Activated CD4-positive, alpha-beta T cell treated with anti-CD3 and anti-CD28 coated beads for 36 hours (primary cell): ENCODE measurements at regions not wholly inside any gene's neighbourhood (a gene's known extent, or its start where the extent isn't known, plus 50 kb on each side); places are given as distances from the start of the nearest gene placed in this dataset.

Experiments
- ATAC-seq: fragments of 200-7000 bp; cut with Tn5 transposase; one replicate; pipeline ENCODE4 v1.10.0; 2021; ENCODE audit warnings: mild to moderate bottlenecking, moderate library complexity
- CTCF ChIA-PET: fragments of 350-600 bp; sonication (Branson Sonifier 250); formaldehyde crosslinking; loops from one replicate; lab custom pipeline; 2021; ENCODE audit warnings: antibody characterized with exemption; lab: Charles Lee
- POLR2A ChIA-PET: fragments of 350-600 bp; sonication (Branson Sonifier 250); formaldehyde crosslinking; loops from one replicate; lab custom pipeline; 2021; ENCODE audit warnings: antibody characterized with exemption, inconsistent platforms; lab: Charles Lee
- DNase-seq: peaks from one replicate; pipeline ENCODE4 v3.0.0-alpha.2; 2020
- H3K27ac Mint-ChIP-seq: one replicate; pipeline ENCODE4 v1.8.0; 2021; ENCODE audit warnings: mixed read lengths
- H3K27me3 Mint-ChIP-seq: one replicate; pipeline ENCODE4 v1.8.0; 2021; ENCODE audit warnings: mixed read lengths
- H3K36me3 Mint-ChIP-seq: one replicate; pipeline ENCODE4 v1.8.0; 2021; ENCODE audit warnings: low read depth, mixed read lengths
- H3K4me1 Mint-ChIP-seq: one replicate; pipeline ENCODE4 v1.8.0; 2021; ENCODE audit warnings: mixed read lengths
- H3K4me3 Mint-ChIP-seq: one replicate; pipeline ENCODE4 v1.8.0; 2021; ENCODE audit warnings: mild to moderate bottlenecking, moderate library complexity, mixed read lengths
- H3K9me3 Mint-ChIP-seq: one replicate; pipeline ENCODE4 v1.8.0; 2021; ENCODE audit warnings: low read depth, mixed read lengths
- intact Hi-C, 2 experiments: fragments of 100-400 bp; cut with DNase I in 1 of 2; cut with micrococcal nuclease in 1 of 2; formaldehyde crosslinking; loops; one replicate each; pipeline versions ENCODE4 v1.14.2 to v1.15.1; 2022 to 2024; cut with DNase I, micrococcal nuclease

DNA sequence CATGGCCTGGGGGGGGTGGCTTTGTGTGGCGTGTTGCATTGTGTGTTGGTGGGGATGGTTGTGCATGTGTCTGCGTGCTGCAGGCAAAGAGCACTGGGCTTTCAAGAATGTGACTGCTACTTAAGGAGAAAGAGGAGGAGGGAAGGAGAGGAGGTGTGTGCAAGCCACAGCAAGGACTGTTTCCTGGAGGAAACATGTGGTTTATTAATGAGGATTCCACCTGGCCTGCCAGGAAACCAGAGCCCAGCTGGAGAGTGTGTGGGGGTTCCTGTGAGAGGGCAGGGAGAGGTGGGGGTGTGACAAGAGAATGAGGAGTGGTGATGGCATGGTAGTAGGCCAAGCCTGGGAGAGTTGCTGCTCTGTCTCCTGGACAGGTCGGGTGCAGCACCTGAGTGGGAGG lies 258.1 kb upstream of the ROPN1 start:
- ChIA-PET POLR2A (no interaction called here), CTCF (interaction anchor here (0.6 kb wide), 1 partner anchor 136 kb away, joined by 3 read pairs; no protein-coding TSS in a partner anchor)
- H3K4me3 Mint-ChIP-seq: no peak overlapping the region
- DNase-seq (no peak), ATAC-seq (no peak)
- no peaks in the 10 kb centered on the region for H3K36me3 Mint-ChIP-seq
- peaks cover 18% of the 10 kb centered on the region for H3K27me3 Mint-ChIP-seq
- intact Hi-C loops: no loop called here
- H3K4me1 Mint-ChIP-seq: no peaks in the 10 kb centered on the region
- no peak overlapping the region for H3K27ac Mint-ChIP-seq
- H3K9me3 Mint-ChIP-seq: no peaks in the 10 kb centered on the region

DNA sequence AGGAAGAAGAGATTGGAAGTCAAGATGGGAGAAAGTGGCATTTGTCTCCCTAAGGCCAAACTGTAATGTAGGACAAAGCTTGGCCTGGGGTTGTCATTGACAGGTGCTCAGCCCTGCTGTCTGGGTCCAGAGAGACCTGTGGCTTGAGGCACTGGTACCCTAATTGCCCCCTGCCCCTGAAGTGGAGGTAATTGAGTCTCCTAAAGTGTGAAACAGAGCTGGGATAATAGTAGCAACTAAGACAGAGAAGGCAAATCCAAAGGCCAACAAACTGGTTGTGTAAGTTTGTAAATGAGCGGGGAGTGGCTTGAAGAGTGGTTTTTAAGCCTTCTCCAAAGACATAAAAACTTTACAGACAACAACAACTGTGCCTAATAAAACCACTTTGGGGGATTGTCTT lies 264.2 kb upstream of the ROPN1 start:
- no peak overlapping the region for H3K27ac Mint-ChIP-seq

DNA sequence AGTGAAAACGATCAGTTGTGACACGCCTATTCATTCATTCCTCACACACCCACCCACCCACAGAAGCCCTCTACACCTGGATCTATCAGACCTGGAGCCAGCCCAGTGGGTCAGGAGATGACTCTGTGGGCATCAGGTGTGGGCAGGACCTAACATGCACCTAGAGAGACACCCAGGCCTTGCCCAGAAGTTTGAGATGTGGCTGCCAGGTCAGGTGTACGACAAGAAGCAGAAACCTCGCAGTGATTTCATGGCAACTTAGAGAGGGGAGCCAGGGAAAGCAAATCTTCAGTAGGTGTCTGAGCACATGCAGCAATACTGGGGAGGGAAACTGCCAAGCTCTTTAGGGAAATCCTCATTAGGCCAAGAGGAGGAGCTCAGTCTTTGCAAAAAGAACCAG lies 264.7 kb upstream of the ROPN1 start:
- no peak overlapping the region for H3K27ac Mint-ChIP-seq
- intact Hi-C loops: no loop called here
- H3K4me3 Mint-ChIP-seq: no peak overlapping the region
- ChIA-PET CTCF (interaction anchor here (1.0 kb wide), 1 partner anchor 202 kb away, joined by 3 read pairs; no protein-coding TSS in a partner anchor), POLR2A (no interaction called here)
- no peaks in the 10 kb centered on the region for H3K4me1 Mint-ChIP-seq
- peaks cover 7% of the 10 kb centered on the region for H3K27me3 Mint-ChIP-seq
- ATAC-seq (no peak), DNase-seq (no peak)
- H3K9me3 Mint-ChIP-seq: no peaks in the 10 kb centered on the region
- H3K36me3 Mint-ChIP-seq: no peaks in the 10 kb centered on the region

More for the DNA sequence above, 264.2 kb upstream of the ROPN1 start:
- Mint-ChIP-seq H3K4me1 (no peaks in the 10 kb centered on the region), H3K36me3 (no peaks in the 10 kb centered on the region), H3K27me3 (peaks cover 7% of the 10 kb centered on the region), H3K4me3 (no peak overlapping the region), H3K9me3 (no peaks in the 10 kb centered on the region)
- DNase-seq: no peak
- no peak for ATAC-seq
- intact Hi-C loops: no loop called here
- ChIA-PET CTCF (interaction anchor here (1.0 kb wide), 1 partner anchor 201 kb away, joined by 3 read pairs; no protein-coding TSS in a partner anchor), POLR2A (no interaction called here)

DNA sequence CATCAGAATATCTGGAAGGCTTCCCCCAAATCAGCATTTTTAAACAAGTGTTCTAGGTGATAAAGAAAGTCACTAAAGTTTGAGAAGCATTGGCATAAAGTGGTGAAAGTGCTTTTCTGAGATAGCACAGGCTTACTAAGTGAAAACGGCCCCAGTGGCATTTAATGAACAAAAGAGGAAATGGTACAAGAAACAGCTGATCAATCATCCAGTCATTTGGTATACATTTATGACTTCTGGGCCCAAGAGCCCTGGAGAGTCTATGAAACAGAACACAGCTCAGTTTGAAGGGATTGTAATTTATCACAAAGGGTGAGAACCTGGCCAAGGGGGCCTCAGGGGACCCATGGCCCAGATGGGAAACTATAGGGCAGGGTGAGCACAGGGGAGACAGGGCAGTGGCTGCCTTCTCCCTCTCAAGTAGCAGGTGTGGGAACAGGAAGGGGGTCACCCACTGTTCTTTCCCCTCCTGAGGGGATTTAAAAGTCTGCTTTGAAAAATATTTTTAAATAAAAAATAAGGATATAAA lies 265.5 kb upstream of the ROPN1 start:
- H3K27ac Mint-ChIP-seq: no peak overlapping the region
- POLR2A ChIA-PET: no interaction called here
- no peaks in the 10 kb centered on the region for H3K4me1 Mint-ChIP-seq
- DNase-seq (no peak), ATAC-seq (no peak)
- no peaks in the 10 kb centered on the region for H3K36me3 Mint-ChIP-seq
- CTCF ChIA-PET: interaction anchor here (0.8 kb wide), 1 partner anchor 161 kb away, joined by 3 read pairs; no protein-coding TSS in a partner anchor
- H3K27me3 Mint-ChIP-seq: peaks cover 9% of the 10 kb centered on the region
- no peak overlapping the region for H3K4me3 Mint-ChIP-seq
- intact Hi-C loops: no loop called here
- no peaks in the 10 kb centered on the region for H3K9me3 Mint-ChIP-seq

DNA sequence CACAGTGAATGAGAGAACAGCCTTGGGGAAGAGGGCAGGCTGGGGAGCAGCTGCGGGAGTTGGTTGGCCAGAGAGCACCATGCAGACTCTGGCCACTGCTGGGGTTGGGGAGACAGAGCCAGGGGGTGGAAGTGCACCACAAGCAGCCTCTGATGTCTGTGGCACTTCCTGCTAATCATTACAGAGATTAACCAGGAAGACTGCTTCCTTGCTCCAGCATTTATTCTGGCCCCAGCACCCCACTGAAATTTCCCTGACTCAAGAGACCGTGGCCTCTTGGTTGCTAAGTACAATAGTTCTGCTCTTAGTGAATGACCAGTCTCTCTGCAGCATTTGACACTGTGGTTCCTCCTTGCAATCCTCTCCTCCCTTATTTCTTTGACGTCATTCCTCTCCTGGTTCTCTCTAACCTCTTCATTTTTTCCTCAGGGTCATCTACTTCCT lies 266.2 kb upstream of the ROPN1 start:
- intact Hi-C loops: no loop called here
- Mint-ChIP-seq H3K4me3 (no peak overlapping the region), H3K36me3 (no peaks in the 10 kb centered on the region), H3K27ac (no peak overlapping the region), H3K9me3 (no peaks in the 10 kb centered on the region), H3K27me3 (peaks cover 9% of the 10 kb centered on the region), H3K4me1 (no peaks in the 10 kb centered on the region)
- POLR2A ChIA-PET: no interaction called here
- ATAC-seq: no peak
- DNase-seq: no peak
- CTCF ChIA-PET: interaction anchor here (0.8 kb wide), 1 partner anchor 162 kb away, joined by 3 read pairs; no protein-coding TSS in a partner anchor

DNA sequence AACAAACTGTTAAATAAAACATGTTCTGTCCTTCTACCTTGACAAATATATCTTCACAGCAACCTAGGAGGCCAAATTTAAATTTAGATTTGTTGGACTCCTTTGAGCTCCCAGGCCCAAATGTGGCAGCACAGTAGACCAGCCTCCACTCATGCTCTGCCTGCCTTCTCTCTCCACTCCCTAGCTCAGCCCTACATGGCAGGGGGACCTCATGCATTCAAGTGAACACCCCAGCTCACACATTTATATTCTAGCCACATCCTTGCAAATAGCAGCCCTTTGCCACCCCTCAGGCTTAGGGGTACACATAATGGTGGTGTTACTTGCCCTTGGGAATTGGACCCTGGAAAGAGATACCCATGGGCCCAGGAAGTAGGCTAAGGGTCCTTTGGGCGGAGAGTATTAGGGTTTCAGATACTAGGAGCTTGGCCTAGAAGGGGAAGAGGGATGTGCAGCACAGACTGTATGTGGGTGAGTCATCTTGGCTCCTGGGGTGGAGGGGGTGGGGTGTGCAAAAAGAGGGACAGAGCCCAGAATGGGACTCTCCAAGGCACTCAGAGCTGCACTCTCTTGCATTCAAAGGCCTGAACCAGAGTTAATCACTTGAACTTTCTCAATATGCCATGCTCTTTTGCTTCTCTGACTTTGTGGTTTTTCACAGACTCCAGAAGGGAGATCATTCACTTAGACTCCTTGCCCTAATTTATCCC lies 268.4 kb upstream of the ROPN1 start:
- Mint-ChIP-seq H3K36me3 (no peaks in the 10 kb centered on the region), H3K4me3 (no peak overlapping the region)
- no peak for ATAC-seq

DNA sequence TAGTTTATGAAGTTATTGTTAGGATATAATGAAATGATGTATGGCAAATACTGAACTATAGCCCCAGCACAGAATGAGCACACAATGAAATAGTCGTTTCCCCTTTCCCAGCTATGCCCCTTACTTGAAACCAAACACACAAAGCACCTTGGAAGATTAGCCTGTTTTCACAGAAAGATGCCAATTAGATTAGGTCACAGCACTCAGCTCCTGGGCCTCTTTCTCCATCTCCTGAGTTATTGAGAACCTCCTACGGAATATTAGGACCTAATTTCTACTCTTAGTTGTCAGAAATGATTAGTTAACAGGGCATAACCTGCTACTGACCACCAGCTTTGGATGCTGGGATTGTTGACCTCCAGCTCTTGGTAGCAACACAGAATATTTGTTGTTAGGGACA lies 269.4 kb upstream of the ROPN1 start:
- ChIA-PET POLR2A (no interaction called here), CTCF (no interaction called here)
- H3K4me3 Mint-ChIP-seq: no peak overlapping the region
- no peaks in the 10 kb centered on the region for H3K4me1 Mint-ChIP-seq
- ATAC-seq (no peak), DNase-seq (no peak)
- no peak overlapping the region for H3K27ac Mint-ChIP-seq
- peaks cover 6% of the 10 kb centered on the region for H3K27me3 Mint-ChIP-seq
- intact Hi-C loops: no loop called here
- no peaks in the 10 kb centered on the region for H3K9me3 Mint-ChIP-seq
- H3K36me3 Mint-ChIP-seq: no peaks in the 10 kb centered on the region

More for the DNA sequence above, 268.4 kb upstream of the ROPN1 start:
- Mint-ChIP-seq H3K27ac (no peak overlapping the region), H3K4me1 (no peaks in the 10 kb centered on the region), H3K9me3 (no peaks in the 10 kb centered on the region), H3K27me3 (peaks cover 6% of the 10 kb centered on the region)
- intact Hi-C loops: no loop called here
- POLR2A ChIA-PET: no interaction called here
- CTCF ChIA-PET: no interaction called here
- no peak for DNase-seq

DNA sequence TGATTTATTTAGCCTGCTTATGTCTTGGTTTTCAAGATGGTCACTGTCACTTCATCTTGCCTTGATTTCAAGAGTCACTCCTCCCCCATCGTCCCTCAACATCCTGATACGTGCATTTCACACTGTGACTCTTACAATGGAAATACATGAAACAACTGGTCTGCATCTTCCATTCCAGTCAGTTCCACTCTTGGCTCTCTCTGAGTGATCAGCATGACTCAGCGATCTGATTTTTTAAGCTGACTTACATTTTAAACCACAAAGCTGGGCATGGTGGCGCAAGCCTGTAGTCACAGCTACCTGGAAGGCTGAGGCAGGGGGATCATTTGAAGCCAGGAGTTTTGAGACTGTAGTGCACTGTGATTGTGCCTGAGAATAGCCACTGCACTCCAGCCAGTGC lies 271.2 kb upstream of the ROPN1 start:
- DNase-seq: no peak
- no peak overlapping the region for H3K4me3 Mint-ChIP-seq
- H3K36me3 Mint-ChIP-seq: no peaks in the 10 kb centered on the region
- H3K27ac Mint-ChIP-seq: no peak overlapping the region
- H3K9me3 Mint-ChIP-seq: no peaks in the 10 kb centered on the region
- peak; percentile 30 for ATAC-seq
- ChIA-PET CTCF (interaction anchor here (0.6 to 0.7 kb wide), 2 partner anchors 12 to 625 kb away, joined by 3 to 4 read pairs; no protein-coding TSS in a partner anchor), POLR2A (no interaction called here)
- peaks cover 2% of the 10 kb centered on the region for H3K27me3 Mint-ChIP-seq
- intact Hi-C loops: no loop called here
- H3K4me1 Mint-ChIP-seq: no peaks in the 10 kb centered on the region

DNA sequence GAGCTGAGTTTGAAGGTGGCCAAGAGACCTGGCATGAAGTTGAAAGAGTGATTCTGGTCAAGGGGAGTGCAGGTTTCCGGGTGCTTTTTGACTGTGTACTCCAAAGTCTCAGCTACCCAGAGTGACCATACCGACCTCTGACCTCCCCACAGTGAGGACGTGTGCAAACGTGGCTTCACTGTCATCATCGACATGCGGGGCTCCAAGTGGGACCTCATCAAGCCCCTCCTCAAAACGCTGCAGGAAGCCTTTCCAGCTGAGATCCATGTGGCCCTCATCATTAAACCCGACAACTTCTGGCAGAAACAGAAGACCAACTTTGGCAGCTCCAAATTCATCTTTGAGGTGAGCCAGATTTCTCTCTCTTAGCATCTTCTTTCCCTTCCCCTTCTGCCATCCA lies 272.4 kb upstream of the ROPN1 start:
- intact Hi-C loops: no loop called here
- POLR2A ChIA-PET: no interaction called here
- no peak overlapping the region for H3K27ac Mint-ChIP-seq
- H3K9me3 Mint-ChIP-seq: no peaks in the 10 kb centered on the region
- H3K4me1 Mint-ChIP-seq: no peaks in the 10 kb centered on the region
- no peak for ATAC-seq
- CTCF ChIA-PET: no interaction called here
- DNase-seq: no peak
- no peak overlapping the region for H3K4me3 Mint-ChIP-seq
- H3K27me3 Mint-ChIP-seq: peaks cover 2% of the 10 kb centered on the region
- no peaks in the 10 kb centered on the region for H3K36me3 Mint-ChIP-seq

DNA sequence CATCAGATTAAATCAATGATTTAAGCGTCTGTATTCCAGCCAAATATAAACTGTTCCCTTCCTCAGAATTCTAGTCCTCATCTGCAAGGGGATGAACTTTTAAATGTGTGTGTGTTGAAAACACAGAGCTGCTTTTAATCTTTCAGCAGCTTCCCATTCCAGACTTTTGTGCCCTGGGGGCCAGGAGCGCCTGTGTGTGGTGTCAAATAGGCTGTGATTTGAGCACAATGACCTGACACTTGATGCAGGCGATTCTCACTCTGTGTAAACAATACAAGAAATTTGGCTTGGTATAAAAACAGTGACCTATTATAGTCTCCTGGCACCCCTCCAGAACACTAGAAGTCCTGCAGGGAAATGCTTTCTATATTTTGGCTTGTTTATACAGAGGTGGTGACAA lies 274.6 kb upstream of the ROPN1 start:
- ATAC-seq (no peak), DNase-seq (no peak)
- H3K27me3 Mint-ChIP-seq: peaks cover 2% of the 10 kb centered on the region
- no peak overlapping the region for H3K4me3 Mint-ChIP-seq
- no peaks in the 10 kb centered on the region for H3K9me3 Mint-ChIP-seq
- H3K4me1 Mint-ChIP-seq: no peaks in the 10 kb centered on the region
- no peak overlapping the region for H3K27ac Mint-ChIP-seq
- H3K36me3 Mint-ChIP-seq: no peaks in the 10 kb centered on the region
- ChIA-PET CTCF (interaction anchor here (0.5 kb wide), 1 partner anchor 475 kb away, joined by 3 read pairs; no protein-coding TSS in a partner anchor), POLR2A (no interaction called here)
- intact Hi-C loops: no loop called here

DNA sequence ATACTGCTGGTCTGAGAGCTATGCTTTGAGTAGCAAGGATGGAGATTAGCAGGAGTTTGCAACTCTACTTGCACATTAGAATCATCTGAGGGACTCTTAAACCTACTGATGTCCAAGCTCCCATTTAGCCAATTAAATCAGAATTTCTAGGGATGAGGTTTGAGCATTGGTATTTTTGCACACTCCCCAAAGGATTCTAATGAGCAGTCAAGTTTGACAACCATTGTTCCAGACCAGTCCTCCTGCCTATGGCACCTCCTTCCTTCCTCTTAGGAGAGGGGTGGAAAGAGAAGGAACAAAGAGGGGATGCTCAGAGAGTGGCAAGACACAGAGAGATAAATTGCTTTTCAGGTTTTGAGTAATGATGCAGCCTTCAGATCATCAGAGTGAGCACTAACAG lies 275.5 kb upstream of the ROPN1 start:
- no peak for ATAC-seq
- no peak for DNase-seq
- intact Hi-C loops: no loop called here
- CTCF ChIA-PET: no interaction called here
- POLR2A ChIA-PET: no interaction called here
- Mint-ChIP-seq H3K4me1 (no peaks in the 10 kb centered on the region), H3K36me3 (no peaks in the 10 kb centered on the region), H3K4me3 (no peak overlapping the region), H3K27me3 (peaks cover 7% of the 10 kb centered on the region), H3K27ac (no peak overlapping the region), H3K9me3 (no peaks in the 10 kb centered on the region)

DNA sequence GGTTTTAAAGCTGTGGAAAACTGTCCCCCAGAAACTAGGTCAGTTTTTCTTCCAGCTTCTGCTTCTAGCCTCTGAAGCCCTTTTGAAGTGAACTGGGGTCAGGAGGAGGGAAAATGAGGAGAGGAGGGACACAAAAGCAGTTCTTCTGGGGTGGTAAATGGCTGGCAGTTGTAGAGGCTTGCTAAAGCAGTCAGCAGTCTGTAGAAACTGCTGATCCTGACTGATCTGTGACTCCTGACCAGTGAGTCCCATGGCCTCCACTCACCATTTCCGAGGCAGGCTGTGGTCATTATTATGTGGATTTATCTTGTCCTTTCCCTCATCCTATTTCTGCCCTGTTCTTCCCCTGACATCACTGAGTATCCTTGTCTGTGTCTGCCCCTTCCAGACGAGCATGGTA lies 276.4 kb upstream of the ROPN1 start:
- ChIA-PET POLR2A (no interaction called here), CTCF (interaction anchor here (0.6 kb wide), 1 partner anchor 337 kb away, joined by 3 read pairs; no protein-coding TSS in a partner anchor)
- DNase-seq (no peak), ATAC-seq (no peak)
- no peaks in the 10 kb centered on the region for H3K9me3 Mint-ChIP-seq
- intact Hi-C loops: no loop called here
- H3K27me3 Mint-ChIP-seq: peaks cover 8% of the 10 kb centered on the region
- no peaks in the 10 kb centered on the region for H3K36me3 Mint-ChIP-seq
- no peak overlapping the region for H3K4me3 Mint-ChIP-seq
- no peaks in the 10 kb centered on the region for H3K4me1 Mint-ChIP-seq
- no peak overlapping the region for H3K27ac Mint-ChIP-seq
